ENCODE measurements at regions not wholly inside any gene's neighbourhood (a gene's known extent, or its start where the extent isn't known, plus 50 kb on each side); places are given as distances from the start of the nearest gene placed in this dataset.
A peak's percentile ranks its signal among the peaks of the same experiment; 100 is the strongest.

DNA sequence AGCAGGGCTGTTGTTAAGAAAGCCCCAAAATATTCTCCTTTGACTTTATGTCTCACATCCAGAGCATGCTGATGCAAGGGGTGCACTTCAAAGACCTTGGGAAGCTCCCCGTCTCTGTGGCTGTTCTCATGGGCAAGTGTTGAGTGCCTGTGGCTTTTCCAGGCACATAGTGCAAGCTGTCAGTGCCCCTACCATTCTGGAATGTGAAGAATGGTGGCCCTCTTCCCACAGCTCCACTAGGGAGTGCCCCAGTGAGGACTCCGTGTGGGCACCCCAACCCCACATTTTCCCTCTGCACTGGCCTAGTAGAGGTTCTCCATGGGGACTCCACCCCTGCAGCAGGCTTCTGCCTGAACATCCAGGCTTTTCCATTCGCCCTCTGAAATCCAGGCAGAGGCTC is 673.7 kb downstream of the HTR1B start:
- Histone ChIP-seq H3K4me3 (no peak overlapping the region), H3K36me3 (no peaks in the 10 kb centered on the region)

DNA sequence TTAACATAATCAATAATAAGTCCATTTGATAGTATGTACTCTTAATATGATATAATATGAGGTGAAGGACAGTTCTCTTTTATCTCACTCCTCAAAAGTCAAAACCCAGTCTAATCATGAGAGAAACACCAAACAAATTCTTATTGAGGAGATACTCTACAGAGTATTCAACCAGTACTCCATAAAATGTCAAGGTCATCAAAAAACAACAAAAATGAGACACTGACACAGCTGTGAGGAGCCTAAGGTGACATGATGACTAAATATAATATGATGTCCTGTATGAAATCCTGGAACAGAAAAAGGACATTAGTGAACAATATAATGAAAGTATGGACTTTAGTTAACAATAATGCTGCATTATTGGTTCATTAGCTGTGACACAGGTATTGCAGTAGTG is 675.1 kb downstream of the HTR1B start:
- no peaks in the 10 kb centered on the region for H3K27me3 ChIP-seq (ENCODE audit: low read depth)
- intact Hi-C loops (cut with micrococcal nuclease) = no loop called here
- no peaks in the 10 kb centered on the region for H3K36me3 ChIP-seq
- no peaks in the 10 kb centered on the region for H3K4me1 ChIP-seq
- DNase-seq = no peak
- no peak overlapping the region for H3K27ac ChIP-seq (replicated peaks)
- no peak overlapping the region for H3K4me3 ChIP-seq
- TF ChIP-seq, protein P1, sequence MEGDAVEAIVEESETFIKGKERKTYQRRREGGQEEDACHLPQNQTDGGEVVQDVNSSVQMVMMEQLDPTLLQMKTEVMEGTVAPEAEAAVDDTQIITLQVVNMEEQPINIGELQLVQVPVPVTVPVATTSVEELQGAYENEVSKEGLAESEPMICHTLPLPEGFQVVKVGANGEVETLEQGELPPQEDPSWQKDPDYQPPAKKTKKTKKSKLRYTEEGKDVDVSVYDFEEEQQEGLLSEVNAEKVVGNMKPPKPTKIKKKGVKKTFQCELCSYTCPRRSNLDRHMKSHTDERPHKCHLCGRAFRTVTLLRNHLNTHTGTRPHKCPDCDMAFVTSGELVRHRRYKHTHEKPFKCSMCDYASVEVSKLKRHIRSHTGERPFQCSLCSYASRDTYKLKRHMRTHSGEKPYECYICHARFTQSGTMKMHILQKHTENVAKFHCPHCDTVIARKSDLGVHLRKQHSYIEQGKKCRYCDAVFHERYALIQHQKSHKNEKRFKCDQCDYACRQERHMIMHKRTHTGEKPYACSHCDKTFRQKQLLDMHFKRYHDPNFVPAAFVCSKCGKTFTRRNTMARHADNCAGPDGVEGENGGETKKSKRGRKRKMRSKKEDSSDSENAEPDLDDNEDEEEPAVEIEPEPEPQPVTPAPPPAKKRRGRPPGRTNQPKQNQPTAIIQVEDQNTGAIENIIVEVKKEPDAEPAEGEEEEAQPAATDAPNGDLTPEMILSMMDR (IDR thresholded peaks at IDR 0.05; ENCODE audit: borderline replicate concordance) = no peak
- H3K9me3 ChIP-seq (replicated peaks) = no peaks in the 10 kb centered on the region

More for the DNA sequence above, 673.7 kb downstream of the HTR1B start:
- Histone ChIP-seq H3K27me3 (ENCODE audit: low read depth) (no peaks in the 10 kb centered on the region), H3K4me1 (no peaks in the 10 kb centered on the region), H3K27ac (replicated peaks) (no peak overlapping the region), H3K9me3 (replicated peaks) (no peaks in the 10 kb centered on the region)
- TF ChIP-seq, protein P1 (IDR thresholded peaks at IDR 0.05; ENCODE audit: borderline replicate concordance) = no peak
- intact Hi-C loops (cut with micrococcal nuclease) = no loop called here
- no peak for DNase-seq

DNA sequence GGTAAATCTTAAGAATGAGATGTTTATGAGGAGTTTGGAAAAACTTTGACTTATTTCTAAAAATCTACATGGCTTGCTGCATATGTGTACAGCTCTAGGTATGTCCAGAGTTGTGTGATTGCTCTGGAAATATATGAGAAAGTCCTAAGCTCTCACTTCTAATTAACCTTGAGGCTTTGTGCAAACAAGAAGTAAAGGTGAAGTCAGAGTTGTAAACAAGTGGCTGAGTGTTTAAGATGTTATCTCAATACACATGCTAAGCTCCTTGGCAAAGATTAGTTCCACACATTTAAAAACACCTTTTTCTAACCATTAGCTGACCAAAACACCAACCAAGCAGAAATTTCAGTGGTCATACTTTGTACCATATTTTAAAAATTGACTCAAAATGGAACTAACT is 684.2 kb downstream of the HTR1B start:
- Histone ChIP-seq H3K36me3 (no peaks in the 10 kb centered on the region), H3K9me3 (replicated peaks) (no peaks in the 10 kb centered on the region), H3K27ac (replicated peaks) (no peak overlapping the region), H3K4me1 (peaks cover 16% of the 10 kb centered on the region), H3K4me3 (no peak overlapping the region), H3K27me3 (ENCODE audit: low read depth) (no peaks in the 10 kb centered on the region)
- TF ChIP-seq, protein P1 (IDR thresholded peaks at IDR 0.05; ENCODE audit: borderline replicate concordance) = no peak
- intact Hi-C loops (cut with micrococcal nuclease) = no loop called here
- DNase-seq = no peak

DNA sequence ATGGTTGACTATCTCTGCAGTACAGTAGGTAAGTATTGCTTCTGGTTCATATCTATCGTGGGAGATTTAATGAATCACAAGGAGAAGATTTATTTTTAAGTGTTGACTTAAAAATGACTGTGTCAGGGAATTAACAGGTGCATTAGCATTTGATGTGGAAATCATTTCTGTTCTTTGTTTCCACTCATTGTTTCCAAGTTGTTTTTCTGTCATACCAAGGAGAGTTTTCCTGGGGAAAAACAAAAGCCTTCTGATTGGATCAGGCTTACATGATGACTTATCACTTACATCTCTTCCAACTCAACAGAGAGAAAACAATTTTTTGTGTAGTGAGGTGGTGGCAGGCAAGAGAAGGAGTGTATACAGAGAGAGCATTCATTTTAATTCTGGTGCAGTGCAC is 686.4 kb downstream of the HTR1B start:
- no peaks in the 10 kb centered on the region for H3K36me3 ChIP-seq
- intact Hi-C loops (cut with micrococcal nuclease) = no loop called here
- no peaks in the 10 kb centered on the region for H3K27me3 ChIP-seq (ENCODE audit: low read depth)
- no peak overlapping the region for H3K4me3 ChIP-seq
- H3K4me1 ChIP-seq = peaks cover 19% of the 10 kb centered on the region
- H3K27ac ChIP-seq (replicated peaks) = no peak overlapping the region
- no peaks in the 10 kb centered on the region for H3K9me3 ChIP-seq (replicated peaks)
- TF ChIP-seq, protein P1 (IDR thresholded peaks at IDR 0.05; ENCODE audit: borderline replicate concordance) = no peak
- DNase-seq = no peak

DNA sequence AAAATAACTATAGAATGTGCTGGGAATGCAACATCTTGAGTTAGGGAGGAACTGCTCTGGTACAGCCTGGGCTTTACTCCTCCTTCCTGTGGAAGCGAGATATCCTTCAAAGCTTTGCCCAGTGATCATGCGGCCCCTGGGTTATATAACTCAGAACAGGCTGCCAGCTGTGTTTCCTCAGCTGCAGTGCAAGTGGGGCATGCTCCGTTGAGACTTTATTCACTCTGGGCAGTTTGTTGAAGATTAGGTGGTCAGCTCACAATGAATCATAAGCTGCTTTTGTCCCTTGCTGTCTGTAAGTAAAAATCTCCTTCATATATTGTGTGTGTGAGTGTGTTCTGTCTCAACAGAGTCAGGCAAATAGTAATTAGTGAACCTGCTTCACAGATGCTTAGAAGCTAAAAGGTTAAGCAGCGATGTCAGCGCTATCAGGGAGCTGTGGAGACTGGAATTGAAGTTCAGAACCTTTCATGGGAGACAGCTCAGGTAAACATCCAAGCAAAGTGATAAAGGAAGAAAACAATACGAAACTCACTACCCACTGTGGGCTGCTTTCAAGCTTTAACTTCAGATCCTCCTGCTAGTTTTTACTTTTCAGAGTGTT is 688.4 kb downstream of the HTR1B start:
- DNase-seq = peak; percentile 19

More for the DNA sequence above, 688.4 kb downstream of the HTR1B start:
- no peaks in the 10 kb centered on the region for H3K36me3 ChIP-seq
- intact Hi-C loops (cut with micrococcal nuclease) = no loop called here
- H3K27ac ChIP-seq (replicated peaks) = no peak overlapping the region
- H3K4me3 ChIP-seq = peak overlapping the region; percentile 44
- peaks cover 31% of the 10 kb centered on the region for H3K4me1 ChIP-seq
- no peaks in the 10 kb centered on the region for H3K9me3 ChIP-seq (replicated peaks)
- no peaks in the 10 kb centered on the region for H3K27me3 ChIP-seq (ENCODE audit: low read depth)
- TF ChIP-seq, protein P1 (IDR thresholded peaks at IDR 0.05; ENCODE audit: borderline replicate concordance) = no peak
